Lower lobe of right lung (tissue), 2 donors: ENCODE measurements at regions not wholly inside any gene's neighbourhood (a gene's known extent, or its start where the extent isn't known, plus 50 kb on each side); places are given as distances from the start of the nearest gene placed in this dataset.
"Not testable (repeated sequence)": the region's sequence is repeated elsewhere in the genome, so short reads cannot be mapped to it uniquely, and the experiment has no call there.

Experiments
- ATAC-seq, 2 donors: fragments of 200-7000 bp; cut with Tn5 transposase; one replicate each; pipeline ENCODE4 v1.9.1; 2020 to 2022; ENCODE audit warnings: mild to moderate bottlenecking in 2 of 2, moderate library complexity in 2 of 2
- DNase-seq: peaks from one replicate; pipeline ENCODE4 v3.0.0-alpha.2; 2020
- H3K27ac ChIP-seq: fragments of 200-600 bp; one replicate; pipeline ENCODE4 v1.8.0; 2022
- H3K27me3 ChIP-seq: fragments of 200-600 bp; one replicate; pipeline ENCODE4 v1.8.0; 2022; ENCODE audit warnings: low read depth
- H3K36me3 ChIP-seq: fragments of 200-600 bp; one replicate; pipeline ENCODE4 v1.8.0; 2022; ENCODE audit warnings: mild to moderate bottlenecking
- H3K4me1 ChIP-seq: fragments of 200-600 bp; one replicate; pipeline ENCODE4 v1.8.0; 2022
- H3K4me3 ChIP-seq: fragments of 200-600 bp; one replicate; pipeline ENCODE4 v1.8.0; 2022; ENCODE audit warnings: mild to moderate bottlenecking
- H3K9me3 ChIP-seq: fragments of 200-600 bp; one replicate; pipeline ENCODE4 v1.8.0; 2022
- intact Hi-C: fragments of 100-400 bp; cut with DNase I; formaldehyde crosslinking; loops from one replicate; pipeline ENCODE4 v1.11.0; 2022
- TF ChIP-seq, protein P1 (sequence below): fragments of 200-600 bp; IDR thresholded peaks from one replicate; pipeline ENCODE4 v1.8.0; 2022; ENCODE audit warnings: antibody characterized with exemption, mild to moderate bottlenecking
- donor health status: DM: no; HTN: yes; CAD: no; lungs with severe emphysema.

DNA sequence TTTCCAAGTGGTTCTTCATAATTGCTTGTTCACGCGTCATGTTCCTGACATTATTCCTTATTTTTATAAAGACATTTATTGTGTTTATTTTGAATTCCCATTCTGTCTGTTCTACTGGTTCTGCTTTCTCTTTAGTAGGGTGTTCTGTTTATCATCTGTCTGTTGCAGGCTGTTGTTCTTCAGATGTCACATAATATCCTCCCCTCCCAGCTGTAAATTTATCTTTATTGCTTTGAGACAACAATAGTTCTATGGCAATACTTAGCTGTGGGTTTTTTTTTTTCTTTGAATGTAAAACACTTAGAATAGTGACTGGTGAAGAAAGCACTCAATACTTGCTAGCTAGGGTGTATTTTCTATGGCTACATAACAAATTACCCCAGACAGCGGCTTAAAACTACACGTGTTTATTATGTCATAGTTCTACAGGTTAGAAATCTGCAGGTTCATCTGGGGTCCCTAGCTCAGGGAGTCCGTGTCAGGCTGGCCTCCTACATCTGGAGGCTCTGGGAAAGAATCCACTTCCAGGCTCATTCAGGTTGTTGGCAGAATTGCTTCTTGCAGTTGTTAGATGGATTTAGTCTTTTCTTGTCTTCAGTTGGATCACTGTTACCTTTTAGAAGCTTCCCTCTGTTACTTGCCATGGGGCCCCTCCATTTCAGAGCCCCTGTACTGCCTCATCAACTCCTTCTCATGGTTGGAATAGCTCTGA, 63.4 kb upstream of the ENPEP start:
- H3K4me3 ChIP-seq: no peak overlapping the region
- H3K9me3 ChIP-seq: no peaks in the 10 kb centered on the region
- intact Hi-C loops: no loop called here
- H3K36me3 ChIP-seq: no peaks in the 10 kb centered on the region
- no peaks in the 10 kb centered on the region for H3K27me3 ChIP-seq
- no peak for ATAC-seq
- TF ChIP-seq, protein P1, sequence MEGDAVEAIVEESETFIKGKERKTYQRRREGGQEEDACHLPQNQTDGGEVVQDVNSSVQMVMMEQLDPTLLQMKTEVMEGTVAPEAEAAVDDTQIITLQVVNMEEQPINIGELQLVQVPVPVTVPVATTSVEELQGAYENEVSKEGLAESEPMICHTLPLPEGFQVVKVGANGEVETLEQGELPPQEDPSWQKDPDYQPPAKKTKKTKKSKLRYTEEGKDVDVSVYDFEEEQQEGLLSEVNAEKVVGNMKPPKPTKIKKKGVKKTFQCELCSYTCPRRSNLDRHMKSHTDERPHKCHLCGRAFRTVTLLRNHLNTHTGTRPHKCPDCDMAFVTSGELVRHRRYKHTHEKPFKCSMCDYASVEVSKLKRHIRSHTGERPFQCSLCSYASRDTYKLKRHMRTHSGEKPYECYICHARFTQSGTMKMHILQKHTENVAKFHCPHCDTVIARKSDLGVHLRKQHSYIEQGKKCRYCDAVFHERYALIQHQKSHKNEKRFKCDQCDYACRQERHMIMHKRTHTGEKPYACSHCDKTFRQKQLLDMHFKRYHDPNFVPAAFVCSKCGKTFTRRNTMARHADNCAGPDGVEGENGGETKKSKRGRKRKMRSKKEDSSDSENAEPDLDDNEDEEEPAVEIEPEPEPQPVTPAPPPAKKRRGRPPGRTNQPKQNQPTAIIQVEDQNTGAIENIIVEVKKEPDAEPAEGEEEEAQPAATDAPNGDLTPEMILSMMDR: no peak
- no peaks in the 10 kb centered on the region for H3K4me1 ChIP-seq
- H3K27ac ChIP-seq: no peak overlapping the region
- no peak for DNase-seq

DNA sequence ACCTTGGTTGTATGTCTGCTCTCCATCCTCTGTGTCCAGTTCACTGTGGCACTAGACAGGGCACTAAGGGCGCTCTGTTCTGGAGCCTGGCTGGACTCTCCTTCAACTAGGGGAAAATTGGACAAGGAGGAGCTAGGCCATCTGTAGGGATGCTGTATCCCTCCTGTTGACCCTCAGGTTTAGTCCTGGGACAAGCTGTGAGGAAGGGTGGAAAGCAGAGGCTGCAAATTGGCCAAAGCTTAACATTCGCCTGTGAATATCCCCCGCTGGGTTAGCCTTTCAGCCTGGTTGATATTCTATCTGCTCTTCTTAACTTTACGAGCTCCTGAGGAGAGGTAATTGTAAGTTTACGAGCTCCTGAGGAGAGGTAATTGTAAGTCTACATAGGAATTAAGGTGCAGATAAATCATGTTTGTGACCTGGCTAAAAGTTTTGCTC, 64.4 kb upstream of the ENPEP start:
- intact Hi-C loops: no loop called here
- no peak for ATAC-seq
- TF ChIP-seq, protein P1: no peak
- DNase-seq: no peak
- Histone ChIP-seq H3K36me3 (no peaks in the 10 kb centered on the region), H3K27ac (no peak overlapping the region), H3K4me3 (no peak overlapping the region), H3K27me3 (no peaks in the 10 kb centered on the region), H3K9me3 (no peaks in the 10 kb centered on the region), H3K4me1 (no peaks in the 10 kb centered on the region)

DNA sequence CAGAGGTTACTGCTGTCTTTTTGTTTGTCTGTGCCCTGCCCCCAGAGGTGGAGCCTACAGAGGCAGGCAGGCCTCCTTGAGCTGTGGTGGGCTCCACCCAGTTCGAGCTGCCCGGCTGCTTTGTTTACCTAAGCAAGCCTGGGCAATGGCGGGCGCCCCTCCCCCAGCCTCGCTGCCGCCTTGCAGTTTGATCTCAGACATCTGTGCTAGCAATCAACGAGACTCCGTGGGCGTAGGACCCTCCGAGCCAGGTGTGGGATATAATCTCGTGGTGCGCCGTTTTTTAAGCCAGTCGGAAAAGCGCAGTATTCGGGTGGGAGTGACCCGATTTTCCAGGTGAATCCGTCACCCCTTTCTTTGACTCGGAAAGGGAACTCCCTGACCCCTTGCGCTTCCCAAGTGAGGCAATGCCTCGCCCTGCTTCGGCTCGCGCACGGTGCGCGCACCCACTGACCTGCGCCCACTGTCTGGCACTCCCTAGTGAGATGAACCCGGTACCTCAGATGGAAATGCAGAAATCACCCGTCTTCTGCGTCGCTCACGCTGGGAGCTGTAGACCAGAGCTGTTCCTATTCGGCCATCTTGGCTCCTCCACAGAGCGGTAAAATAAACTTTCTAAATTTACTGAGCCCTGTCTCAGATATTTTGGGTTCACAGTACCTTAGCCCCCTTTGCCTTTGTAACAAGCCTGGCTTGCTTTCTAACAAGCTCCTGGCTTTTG, 64.9 kb upstream of the ENPEP start:
- H3K4me3 ChIP-seq, H3K27me3 ChIP-seq, H3K27ac ChIP-seq, H3K9me3 ChIP-seq, intact Hi-C loops, DNase-seq, H3K36me3 ChIP-seq, H3K4me1 ChIP-seq, ATAC-seq: not testable (repeated sequence)

DNA sequence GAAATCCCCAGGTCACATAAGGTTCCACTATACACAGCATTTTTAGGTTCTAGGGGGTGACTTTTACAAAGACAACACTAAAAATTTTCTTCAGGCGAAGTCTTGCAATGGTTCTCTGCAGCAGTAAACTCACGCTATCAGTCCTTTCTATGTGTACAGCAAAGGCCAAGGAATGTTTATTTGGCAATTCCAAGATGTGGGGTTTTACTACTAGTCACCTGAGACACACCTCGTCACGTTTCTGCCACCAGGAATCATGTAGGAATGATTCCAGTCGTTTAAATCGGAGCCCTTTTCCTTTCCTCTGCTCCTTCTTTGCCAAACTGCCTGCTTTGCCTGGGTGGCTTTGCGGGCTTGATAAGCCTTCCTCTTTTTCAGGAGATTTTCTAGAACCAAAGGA, 75.9 kb upstream of the ENPEP start:
- H3K4me3 ChIP-seq: no peak overlapping the region
- TF ChIP-seq, protein P1: no peak
- H3K27ac ChIP-seq: no peak overlapping the region
- no peak for DNase-seq
- H3K27me3 ChIP-seq: no peaks in the 10 kb centered on the region
- H3K4me1 ChIP-seq: no peaks in the 10 kb centered on the region
- intact Hi-C loops: no loop called here
- H3K9me3 ChIP-seq: no peaks in the 10 kb centered on the region
- no peak for ATAC-seq
- no peaks in the 10 kb centered on the region for H3K36me3 ChIP-seq

DNA sequence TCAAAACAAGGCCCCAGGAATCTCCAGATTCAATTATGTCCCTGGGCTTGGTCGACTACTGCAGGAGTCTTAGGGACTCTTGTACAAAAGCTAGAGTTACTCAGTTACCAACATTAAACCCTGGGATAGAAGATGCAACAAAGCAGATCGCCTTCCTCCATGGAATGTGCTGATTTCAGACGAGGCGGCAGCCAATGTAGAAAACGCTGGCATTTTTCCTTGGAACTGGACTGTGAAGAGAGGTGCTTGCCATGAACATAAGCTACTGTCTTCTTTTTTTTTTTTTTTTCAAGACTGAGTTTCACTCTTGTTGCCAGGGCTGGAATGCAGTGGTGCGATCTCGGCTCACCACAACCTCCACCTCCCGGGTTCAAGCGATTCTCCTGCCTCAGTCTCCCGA, 76.9 kb upstream of the ENPEP start:
- ATAC-seq, H3K9me3 ChIP-seq, intact Hi-C loops, H3K4me3 ChIP-seq, H3K27ac ChIP-seq, DNase-seq, H3K27me3 ChIP-seq, H3K4me1 ChIP-seq, H3K36me3 ChIP-seq: not testable (repeated sequence)

DNA sequence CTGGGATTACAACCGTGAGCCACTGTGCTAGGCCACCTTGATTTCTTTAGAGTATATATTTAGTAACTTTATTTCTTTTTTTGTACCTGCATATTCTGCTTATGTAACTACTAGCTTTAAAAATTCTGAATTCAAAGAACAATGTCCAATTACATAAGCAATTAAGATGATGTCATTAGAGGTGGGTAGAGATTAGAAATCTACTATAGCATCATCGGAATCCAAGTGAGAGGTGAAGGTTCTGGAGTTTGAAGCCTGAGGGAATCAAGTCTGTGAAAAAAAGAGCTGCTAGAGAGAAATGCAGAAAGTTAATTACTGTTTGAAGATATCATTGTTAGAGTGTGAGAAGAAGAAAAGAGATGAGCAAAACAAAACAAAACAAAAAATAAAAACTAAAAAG, 79.0 kb upstream of the ENPEP start:
- TF ChIP-seq, protein P1: no peak
- no peaks in the 10 kb centered on the region for H3K36me3 ChIP-seq
- DNase-seq (no peak), ATAC-seq (no peak)
- intact Hi-C loops: no loop called here
- H3K27ac ChIP-seq: no peak overlapping the region
- H3K4me3 ChIP-seq: no peak overlapping the region
- no peaks in the 10 kb centered on the region for H3K27me3 ChIP-seq
- H3K9me3 ChIP-seq: no peaks in the 10 kb centered on the region
- no peaks in the 10 kb centered on the region for H3K4me1 ChIP-seq
